Keratinocyte (primary cell): ENCODE measurements at regions not wholly inside any gene's neighbourhood (a gene's known extent, or its start where the extent isn't known, plus 50 kb on each side); places are given as distances from the start of the nearest gene placed in this dataset.

Source experiments
- CTCF ChIP-seq, 3 experiments: IDR thresholded peaks in 1 of 3; conservative IDR thresholded peaks in 1 of 3; optimal IDR thresholded peaks in 1 of 3; 2 replicates in 2 of 3; 3 replicates in 1 of 3; pipeline versions ENCODE3 to v1.5.1; 2011; ENCODE audit warnings: low read length in 3 of 3, mild to moderate bottlenecking in 3 of 3, moderate library complexity in 2 of 3, control low read depth in 1 of 3, inconsistent platforms in 1 of 3; ENCODE audit not compliant: insufficient read depth in 2 of 3; ENCODE audit errors: extremely low read depth in 1 of 3
- EZH2 ChIP-seq: IDR thresholded peaks from one replicate; pipeline ENCODE4 v1.6.1; 2012; ENCODE audit warnings: inconsistent platforms, mild to moderate bottlenecking, low read length, moderate library complexity

- TF ChIP-seq CTCF (optimal IDR thresholded peaks at IDR 0.05 in 1 of 3, IDR thresholded peaks at IDR 0.05 in 1 of 3, conservative IDR thresholded peaks at IDR 0.05 in 1 of 3; ENCODE audit: extremely low read depth in 1 of 3, insufficient read depth in 2 of 3, low read length in 3 of 3) (no peak), EZH2 (no peak)
Observed at GRCh38 chr2:185428000-185428399, 310.6 kb upstream of the FSIP2 start.
